Left kidney (tissue), 1 donor: ENCODE measurements at regions not wholly inside any gene's neighbourhood (a gene's known extent, or its start where the extent isn't known, plus 50 kb on each side); places are given as distances from the start of the nearest gene placed in this dataset.
"Not testable (repeated sequence)": the region's sequence is repeated elsewhere in the genome, so short reads cannot be mapped to it uniquely, and the experiment has no call there.

ENCODE experiments used
- DNase-seq: peaks from one replicate; pipeline ENCODE4 v3.0.0-alpha.2; 2013

DNA sequence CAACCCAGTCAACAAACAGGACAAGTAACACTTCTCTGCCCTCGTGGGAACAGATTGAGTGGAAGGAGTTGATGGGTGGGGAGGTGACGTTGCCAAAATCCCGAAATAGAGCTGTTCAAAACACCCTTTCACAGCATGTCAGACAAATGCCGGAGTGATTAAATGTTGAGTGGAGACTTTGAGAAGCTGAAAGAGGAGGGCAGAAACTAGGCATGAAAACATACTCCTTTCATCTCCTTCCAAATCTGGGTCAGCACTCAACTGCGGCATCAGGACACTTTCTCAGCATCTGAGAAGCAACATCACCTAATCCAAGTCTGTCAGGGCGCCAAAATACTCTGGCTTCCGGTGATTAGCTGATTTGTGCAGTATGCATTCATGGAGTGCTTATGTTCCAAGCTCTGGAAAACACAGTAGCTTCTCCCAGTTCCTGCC is 51.5 kb upstream of the MRI1 start:
- no peak for DNase-seq

DNA sequence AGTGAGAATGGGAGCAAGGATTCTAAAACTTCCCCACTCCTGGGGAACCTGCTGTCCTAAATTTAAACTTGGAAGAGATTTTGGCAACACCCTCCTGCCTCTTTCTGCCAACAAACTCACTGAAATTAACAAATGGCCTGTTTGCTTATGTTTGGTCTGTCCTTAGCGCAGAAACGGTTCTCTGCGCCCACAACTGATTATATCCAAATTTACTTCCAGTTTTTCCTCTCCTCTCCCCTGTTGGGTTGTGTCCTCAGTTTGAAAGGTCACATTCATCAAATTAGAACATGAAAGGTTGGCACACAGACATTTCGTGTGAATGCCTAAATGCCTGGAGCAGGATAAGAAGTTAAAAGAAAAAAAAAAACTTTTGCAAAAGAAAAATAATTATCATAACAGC is 56.4 kb upstream of the MRI1 start:
- DNase-seq, result no peak

DNA sequence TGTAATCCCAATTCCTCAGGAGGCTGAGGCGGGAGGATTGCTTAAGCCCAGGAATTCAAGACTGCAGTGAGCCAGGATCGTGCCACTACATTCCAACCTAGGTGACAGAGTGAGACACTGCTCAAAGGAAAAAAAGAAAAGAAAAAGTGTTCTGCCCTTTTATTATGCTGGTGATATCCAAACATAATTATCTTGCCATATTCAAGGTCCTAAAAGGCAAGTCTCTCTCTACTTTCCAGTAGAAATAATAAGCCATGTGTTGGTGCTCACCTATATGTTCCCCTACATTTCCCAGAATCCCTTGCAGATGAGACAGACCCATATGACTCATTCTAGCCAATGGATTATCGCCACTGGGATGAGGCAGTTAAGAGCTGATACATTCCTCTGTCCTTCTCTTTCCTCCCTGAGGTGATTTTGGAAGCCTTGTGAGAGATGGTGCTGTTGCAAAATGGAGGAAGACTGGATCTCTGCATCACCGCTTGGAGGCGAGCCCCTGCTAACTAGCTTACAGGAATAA is 58.3 kb upstream of the MRI1 start:
- no peak for DNase-seq

DNA sequence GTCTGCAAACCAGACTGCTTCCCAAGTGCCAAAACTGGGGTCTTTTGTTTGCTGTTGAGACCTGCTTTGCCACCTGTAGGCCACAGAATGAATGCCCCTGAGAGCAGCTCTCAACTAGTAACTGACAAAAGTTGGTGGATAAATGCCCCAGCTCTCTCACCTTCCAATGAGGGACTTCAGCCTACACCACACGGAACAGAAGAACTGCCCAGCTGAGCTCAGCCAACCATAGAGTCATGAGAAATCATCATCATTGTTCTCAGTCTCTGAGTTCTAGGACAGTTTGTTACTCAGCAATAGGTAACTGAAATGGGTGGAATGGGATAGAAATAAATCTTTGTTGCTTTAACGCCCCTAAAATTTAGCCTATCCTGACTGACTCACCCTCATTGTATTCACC is 59.1 kb upstream of the MRI1 start:
- DNase-seq, result no peak

DNA sequence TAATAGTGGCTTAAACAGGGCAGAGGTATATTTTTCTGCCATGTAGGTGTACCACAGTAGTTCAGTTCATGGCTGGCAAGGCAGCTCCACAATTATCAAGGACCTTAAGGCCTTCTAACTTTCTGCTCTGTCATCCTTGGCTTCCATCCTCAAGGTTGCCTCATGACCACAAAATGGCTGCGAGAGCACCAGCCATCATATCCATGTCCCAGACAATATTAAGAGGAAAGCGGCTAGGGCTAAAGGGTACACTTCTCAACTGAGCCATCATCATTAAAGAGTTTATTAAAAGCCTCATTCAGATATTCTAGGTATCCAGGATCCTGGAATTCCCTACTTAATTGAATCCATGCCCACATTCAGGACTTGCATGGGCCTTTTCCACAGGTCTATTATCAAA is 62.7 kb upstream of the MRI1 start:
- no peak for DNase-seq

DNA sequence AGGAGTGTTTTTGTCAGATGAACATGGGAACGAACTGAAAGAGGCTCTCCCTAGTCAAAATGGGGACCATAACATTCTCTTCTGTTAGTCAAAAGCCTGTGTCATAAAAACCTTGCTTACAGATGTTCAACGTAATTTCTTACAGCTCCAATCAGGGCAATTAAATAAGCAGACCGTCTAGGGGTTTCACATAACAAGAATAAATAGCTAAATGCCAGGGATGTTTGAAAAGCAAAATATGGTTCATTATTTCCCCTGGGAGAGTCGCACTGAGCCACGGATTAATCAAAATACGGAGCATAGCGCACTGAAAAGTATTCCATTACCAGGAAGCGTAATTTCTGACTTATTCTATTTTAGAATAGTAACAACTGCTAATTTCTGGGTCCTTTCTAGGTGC is 63.7 kb upstream of the MRI1 start:
- no peak for DNase-seq

DNA sequence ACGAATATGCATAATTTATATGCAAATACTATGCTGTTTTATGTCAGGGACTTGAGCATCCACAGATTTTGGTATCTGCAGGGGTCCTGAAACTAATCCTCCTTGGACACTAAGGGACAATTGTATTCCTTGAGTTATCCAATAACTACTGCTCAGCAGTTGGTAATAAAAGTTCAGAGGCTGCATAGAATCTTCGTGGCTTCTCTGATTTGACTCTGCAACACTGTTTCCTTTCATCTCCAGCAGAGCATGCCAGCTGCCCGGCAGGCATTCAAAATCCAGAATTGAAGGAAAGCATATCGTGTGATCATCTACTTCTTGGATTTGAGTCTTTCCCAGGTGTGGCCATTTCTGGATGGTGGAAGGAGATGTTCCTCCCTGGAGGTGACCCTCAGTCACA is 64.5 kb upstream of the MRI1 start:
- no peak for DNase-seq

DNA sequence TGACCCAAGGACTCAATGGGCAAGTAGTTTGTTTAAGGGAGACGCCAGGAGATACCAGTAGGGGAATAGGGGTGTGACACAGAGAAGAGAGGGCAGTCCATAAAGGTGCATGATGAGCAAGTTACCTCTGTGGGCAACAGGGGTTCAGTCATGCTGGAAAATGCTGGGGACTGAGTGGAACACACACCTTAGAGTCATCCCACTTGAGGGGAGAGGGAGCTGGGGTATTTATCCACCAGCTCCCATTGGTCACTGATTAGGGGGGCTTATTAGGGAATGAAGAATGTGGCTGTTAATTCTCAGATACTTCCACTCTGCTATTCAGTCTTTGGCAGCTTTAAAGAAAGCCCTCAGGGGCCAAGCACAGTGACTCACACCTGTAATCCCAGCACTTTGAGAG is 67.5 kb upstream of the MRI1 start:
- no peak for DNase-seq

DNA sequence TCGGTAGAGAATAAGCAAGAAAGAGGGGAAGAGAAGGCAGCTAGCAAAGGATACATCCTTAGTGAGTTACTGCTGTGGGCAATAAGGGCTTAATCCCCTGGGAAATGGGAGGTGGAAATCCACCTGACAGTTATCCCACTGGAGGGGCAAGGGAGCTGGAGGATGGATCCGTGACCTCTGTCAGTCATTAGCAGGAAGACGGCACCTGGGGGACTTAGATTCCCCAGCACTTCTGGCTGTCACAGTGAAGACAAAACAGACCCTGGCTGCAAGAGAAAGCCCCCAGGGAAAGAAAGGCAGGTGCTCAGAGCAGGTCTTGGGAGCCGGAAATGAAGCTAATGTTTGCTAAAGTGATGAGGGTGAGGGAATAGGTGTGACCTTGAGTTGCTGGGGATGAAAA is 70.4 kb upstream of the MRI1 start:
- no peak for DNase-seq

DNA sequence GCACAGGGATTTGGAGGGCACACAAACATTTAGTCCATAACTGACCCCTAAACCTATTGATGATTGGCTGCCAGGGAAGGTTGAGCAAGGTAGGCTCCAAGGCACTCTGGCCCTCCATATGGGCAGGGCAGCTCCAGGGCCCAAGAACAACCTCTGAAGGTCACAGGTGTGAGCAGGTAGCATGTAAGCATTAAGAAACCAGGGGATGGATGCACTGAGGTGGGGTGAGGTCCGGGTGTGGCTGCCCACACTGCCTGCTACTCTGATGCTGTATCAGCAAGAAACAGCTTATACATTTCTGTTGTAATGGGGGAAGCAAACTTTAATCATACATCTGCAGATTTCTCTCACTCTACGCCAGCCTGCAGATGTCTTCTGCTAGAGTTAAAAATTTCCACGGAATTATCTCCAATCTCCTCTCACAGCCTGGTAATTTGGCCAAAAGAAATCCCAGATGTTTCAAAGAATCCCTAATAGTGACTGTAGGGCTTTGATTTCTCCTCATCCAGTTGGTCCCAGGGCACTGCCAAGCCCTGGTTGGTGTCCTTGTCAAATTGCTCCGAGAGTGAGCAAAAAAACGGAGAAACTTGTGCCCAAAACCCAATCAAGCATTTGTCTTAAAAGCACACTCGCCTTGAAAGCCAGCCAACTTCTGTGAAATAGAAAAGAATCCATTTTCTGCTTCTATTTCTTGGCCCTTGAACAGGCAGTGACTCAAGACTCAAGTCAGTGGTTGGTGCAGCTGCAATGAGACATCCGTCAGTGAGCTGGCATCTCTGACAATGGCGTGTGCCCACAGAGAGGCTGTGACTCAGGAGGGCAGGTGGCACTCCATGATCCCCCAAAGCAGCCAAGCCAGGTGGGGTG is 72.5 kb upstream of the MRI1 start:
- DNase-seq, result no peak

DNA sequence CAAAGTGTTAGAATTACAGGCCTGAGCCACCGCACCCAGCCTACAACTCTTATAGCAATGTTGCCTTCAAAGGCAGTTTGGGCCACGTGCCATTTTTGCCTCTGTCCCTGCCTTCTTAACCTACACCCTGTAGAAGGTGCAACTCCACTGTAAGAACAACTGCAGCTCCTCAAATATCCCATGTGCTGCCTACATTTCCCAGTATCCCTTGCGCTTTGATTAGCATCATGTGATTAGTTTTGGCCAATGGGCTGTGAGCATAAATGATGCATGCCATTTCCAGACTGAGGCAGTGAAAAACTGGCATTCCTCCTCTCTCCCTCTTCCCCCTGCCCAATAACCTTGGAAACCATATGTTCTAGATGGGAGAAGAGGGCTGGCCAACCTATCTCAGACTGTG is 75.2 kb upstream of the MRI1 start:
- DNase-seq, result no peak

DNA sequence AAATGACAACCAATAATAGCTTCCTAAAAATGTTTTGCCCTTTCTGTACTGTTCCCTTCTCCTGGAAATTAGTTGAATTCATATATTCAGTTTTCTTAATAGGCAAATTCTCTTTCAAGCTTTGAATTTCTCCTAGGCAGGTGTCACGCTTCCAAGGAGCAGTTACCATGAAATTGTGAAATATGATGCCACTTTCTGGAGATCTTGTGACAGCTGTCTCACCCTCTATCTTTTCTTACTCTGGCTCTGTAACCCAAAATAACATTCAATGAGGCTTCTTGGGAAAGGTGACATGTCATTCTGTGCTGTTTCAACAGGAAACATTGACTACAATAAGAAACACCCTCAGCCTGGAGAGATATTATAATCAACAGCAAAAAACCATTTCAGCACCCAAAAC is 80.3 kb upstream of the MRI1 start:
- DNase-seq, result no peak

DNA sequence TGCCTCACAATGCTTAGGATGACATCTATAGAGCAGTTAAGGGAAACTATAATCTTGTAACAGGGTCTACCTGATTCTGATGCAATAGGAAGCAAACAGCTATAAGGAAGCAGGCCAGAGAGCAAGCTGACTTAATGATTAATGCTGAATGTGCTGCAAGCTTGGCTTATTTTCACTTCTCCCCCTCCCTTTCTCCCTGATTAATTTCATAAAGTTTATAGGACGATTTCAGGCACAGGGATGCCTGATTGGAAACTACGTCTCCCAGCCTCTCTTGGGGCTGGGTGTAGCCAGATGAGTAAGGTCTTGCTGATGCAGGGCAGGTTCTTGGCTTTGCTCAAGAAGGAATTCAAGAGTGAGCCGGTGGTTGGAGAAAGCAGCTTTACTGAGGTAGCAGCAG is 82.8 kb upstream of the MRI1 start:
- no peak for DNase-seq

DNA sequence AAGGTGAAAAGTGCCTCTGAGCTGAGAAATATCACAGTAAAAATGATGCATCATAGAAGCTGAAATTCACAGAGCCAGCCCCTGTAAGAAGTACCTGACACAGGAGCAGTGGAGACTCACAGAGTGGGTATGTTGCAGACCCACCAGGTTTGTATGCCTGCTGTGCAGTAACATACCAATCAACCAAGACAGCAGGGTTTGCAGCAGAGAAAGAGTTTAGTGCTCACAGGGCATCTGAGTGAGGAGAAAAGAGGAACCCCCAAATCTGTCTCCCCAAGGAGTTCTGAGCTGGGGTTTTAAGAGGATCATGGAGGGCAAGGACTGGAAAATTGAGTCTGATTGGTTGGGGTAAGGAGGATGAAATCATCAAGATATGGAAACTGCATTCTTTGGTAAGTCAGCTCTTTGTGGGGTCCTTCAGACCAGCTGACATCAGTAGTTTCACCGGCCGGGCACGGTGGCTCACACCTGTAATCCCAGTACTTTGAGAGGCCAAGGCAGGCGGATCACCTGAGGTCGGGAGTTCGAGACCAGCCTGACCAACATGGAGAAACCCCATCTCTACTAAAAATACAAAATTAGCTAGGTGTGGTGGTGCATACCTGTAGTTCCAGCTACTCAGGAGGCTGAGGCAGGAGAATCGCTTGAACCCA is 83.5 kb upstream of the MRI1 start:
- not testable (repeated sequence) for DNase-seq

DNA sequence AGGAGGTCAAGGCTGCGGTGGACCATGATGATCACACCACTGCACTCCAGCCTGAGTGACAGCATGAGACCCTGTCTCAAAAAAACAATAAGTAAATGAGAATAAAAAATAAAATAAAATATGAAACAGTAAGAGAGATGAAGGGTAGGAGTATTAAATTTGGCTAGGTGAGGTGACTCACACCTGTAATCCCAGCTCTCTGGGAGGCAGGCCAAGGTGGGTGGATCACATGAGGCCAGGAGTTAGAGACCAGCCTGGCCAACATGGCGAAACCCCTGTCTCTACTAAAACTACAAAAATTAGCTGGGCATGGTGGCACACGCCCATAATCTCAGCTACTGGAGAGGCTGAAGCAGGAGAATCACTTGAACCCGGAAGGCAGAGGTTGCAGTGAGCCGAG is 87.4 kb upstream of the MRI1 start:
- DNase-seq, result not testable (repeated sequence)

DNA sequence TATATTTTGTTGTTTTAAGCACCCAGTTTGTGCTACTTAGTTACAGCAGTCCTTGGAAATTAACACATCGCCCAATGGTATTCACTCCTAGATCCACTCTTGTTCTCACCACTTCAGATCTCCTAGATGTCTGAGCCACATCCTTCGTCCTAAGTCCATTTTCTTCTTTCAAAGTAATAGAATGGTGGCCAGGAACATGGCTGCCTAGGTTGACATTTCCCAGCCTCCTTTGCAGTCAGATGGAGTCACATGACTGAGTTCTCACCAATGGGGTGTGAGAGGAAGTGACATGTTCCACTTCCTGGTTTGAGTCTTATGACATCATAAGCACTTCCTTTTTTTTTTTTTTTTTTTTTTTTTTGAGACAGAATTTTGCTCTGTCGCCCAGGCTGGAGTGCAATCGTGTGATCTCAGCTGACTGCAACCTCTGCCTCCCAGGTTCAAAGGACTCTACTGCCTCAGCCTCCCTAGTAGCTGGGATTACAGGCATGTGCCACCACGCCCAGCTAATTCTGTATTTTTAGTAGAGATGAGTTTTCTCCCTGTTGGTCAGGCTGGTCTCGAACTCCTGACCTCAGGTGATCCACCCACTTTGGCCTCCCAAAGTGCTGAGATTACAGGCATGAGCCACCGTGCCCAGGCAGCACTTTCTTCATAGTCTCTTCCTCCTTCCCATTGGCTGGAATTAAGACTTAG is 91.7 kb upstream of the MRI1 start:
- not testable (repeated sequence) for DNase-seq

DNA sequence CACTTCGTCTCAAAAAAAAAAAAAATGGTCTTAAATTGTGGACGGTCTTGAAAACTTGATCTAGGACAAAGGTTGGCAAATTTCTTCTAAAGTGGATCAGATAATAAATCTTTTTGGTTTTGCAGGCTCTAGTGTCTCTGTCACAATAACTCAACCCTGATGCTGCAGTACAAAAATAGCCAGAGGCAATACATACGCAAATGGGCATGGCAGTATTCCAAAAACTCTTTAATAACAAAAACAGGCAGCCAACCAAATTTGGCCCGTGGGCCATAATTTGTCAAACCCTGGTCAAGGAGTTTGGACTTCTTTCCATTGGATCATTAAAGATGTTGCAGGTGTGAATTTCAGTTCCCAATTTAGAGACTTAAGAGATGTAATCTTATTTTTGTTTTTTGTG is 93.5 kb upstream of the MRI1 start:
- no peak for DNase-seq

DNA sequence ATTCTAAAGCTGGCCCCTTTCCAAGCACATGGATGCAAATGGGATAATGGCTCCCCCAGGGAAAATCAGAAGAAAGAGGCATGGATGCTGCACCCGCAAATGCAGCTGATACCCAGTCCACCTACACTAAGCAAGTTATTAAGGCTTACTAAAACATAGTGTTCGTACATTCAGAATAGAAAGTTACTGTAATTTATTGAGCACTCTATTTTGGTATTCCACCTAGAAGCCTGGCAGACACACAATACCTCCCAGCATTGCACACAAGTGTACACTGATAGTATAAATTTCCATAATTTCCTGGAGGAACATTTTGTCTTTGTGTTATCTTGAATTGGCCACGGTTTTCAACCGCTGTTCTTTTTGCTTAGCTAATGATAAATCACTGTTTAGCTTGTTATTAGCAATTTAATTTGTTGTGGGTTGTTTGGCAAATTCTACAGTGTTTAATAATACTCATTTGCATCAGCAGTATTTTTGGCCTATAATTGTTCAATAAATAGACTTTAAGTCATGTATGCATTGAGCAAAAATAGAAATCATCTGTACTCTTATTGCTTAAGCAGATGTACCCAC is 94.5 kb upstream of the MRI1 start:
- no peak for DNase-seq

DNA sequence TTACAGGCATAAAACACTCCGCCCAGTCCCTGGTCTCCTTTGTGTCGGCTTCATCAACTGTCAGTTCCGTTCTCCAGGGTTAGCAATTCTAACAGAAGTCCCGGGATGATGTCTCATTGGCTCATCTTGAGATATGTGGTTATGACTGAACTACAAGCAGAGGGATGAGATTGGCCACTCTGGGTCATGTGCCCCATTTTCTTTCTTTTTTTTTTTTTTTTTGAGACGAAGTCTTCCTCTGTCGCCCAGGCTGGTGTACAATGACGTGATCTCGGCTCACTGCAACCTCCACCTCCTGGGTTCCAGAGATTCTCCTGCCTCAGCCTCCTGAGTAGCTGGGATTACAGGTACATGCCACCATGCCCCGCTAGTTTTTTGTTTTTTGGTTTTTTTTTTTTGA is 95.4 kb upstream of the MRI1 start:
- DNase-seq, result no peak

DNA sequence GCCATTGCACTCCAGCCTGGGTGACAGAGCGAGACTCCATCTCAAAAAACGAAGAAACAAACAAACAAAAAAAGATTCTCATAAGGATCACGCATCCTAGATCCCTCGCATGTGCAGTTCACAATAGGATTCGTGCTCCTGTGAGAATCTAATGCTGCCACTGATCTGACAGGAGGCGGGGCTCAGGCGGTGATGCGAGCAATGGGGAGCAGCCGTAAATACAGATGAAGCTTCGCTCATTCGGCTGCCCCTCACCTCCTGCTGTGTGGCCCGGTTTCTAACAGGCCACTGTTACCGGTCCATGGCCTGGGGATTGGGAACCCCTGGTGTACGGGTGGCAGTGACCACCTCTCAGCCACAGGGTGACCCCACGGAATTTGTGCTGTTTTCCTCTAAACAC is 98.2 kb upstream of the MRI1 start:
- DNase-seq, result no peak

DNA sequence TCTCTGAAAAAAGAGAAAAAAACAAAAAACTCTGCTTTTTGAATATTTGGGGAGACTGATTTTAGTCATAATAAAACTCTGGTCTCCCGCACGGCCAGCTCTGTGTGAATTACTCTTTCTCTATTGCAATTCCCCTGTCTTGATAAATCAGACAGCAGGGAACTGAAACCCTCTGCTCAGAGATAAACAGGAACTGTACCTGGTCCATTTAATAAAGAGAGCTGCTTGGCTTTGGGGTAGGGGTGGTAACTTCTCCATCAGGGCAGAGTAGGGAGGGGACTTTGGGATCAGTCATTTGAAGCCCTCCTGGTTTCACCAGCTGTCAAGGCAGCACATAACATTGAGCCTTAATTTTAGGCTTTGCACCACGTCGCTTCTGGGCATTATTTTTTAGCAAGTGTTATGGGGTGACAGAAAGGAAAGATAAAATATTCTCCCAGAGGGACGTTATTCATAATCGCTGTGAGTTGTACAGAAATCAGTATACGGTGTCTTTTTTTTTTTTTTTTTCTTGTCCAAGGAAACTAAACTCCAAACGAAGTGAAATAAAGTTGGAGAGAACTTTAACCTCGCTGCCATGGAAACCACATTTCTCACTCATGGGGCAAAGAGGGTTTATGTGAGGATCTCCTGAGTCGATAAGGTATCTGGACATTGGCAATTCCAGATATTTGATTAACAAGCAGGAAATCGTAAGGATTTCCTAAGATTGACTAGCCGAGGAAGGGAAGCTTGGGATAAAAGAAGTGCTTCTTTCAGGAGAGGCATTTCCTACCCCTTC is 99.0 kb upstream of the MRI1 start:
- peak; percentile 15 for DNase-seq
